RPMI8226 (cell line): ENCODE measurements at regions not wholly inside any gene's neighbourhood (a gene's known extent, or its start where the extent isn't known, plus 50 kb on each side); places are given as distances from the start of the nearest gene placed in this dataset.
A peak's percentile ranks its signal among the peaks of the same experiment; 100 is the strongest.

Experiments
- DNase-seq: peaks from one replicate; pipeline ENCODE4 v3.0.0-alpha.2; 2015

GRCh38 chr4:125440814-125441213 lies 126.1 kb downstream of the FAT4 start:
- DNase-seq: no peak

- no peak for DNase-seq
Measured at GRCh38 chr4:125444166-125444565, 129.4 kb downstream of the FAT4 start.

GRCh38 chr4:125445525-125445924 lies 130.8 kb downstream of the FAT4 start:
- no peak for DNase-seq

GRCh38 chr4:125447551-125448290 lies 133.0 kb downstream of the FAT4 start:
- DNase-seq: no peak

GRCh38 chr4:125456075-125456474 lies 141.3 kb downstream of the FAT4 start:
- DNase-seq: no peak

GRCh38 chr4:125459531-125459930 lies 144.8 kb downstream of the FAT4 start:
- DNase-seq: no peak

GRCh38 chr4:125461676-125462363 lies 147.1 kb downstream of the FAT4 start:
- DNase-seq: no peak

- no peak for DNase-seq
Measured at GRCh38 chr4:125464146-125464545, 149.4 kb downstream of the FAT4 start.

GRCh38 chr4:125481334-125482045 lies 166.7 kb downstream of the FAT4 start:
- no peak for DNase-seq

GRCh38 chr4:125482822-125483221 lies 168.1 kb downstream of the FAT4 start:
- DNase-seq: no peak

GRCh38 chr4:125483278-125483677 lies 168.5 kb downstream of the FAT4 start:
- DNase-seq: no peak

GRCh38 chr4:125484912-125485311 lies 170.2 kb downstream of the FAT4 start:
- DNase-seq: no peak

GRCh38 chr4:125486351-125486750 lies 171.6 kb downstream of the FAT4 start:
- no peak for DNase-seq

GRCh38 chr4:125489952-125490690 lies 175.4 kb downstream of the FAT4 start:
- no peak for DNase-seq

- no peak for DNase-seq
Measured at GRCh38 chr4:125492957-125493356, 178.2 kb downstream of the FAT4 start.

GRCh38 chr4:125497861-125498260 lies 183.1 kb downstream of the FAT4 start:
- no peak for DNase-seq

- no peak for DNase-seq
Measured at GRCh38 chr4:125498981-125499380, 184.2 kb downstream of the FAT4 start.

- DNase-seq: no peak
Measured at GRCh38 chr4:125501090-125501489, 186.3 kb downstream of the FAT4 start.

GRCh38 chr4:125501568-125501967 lies 186.8 kb downstream of the FAT4 start:
- no peak for DNase-seq

GRCh38 chr4:125505621-125506020 lies 190.9 kb downstream of the FAT4 start:
- DNase-seq: no peak

- no peak for DNase-seq
Measured at GRCh38 chr4:125507141-125507540, 192.4 kb downstream of the FAT4 start.

- peak; percentile 23 for DNase-seq
Measured at GRCh38 chr4:125511715-125512114, 197.0 kb downstream of the FAT4 start.

- DNase-seq: no peak
Measured at GRCh38 chr4:125515016-125515415, 200.3 kb downstream of the FAT4 start.
